HepG2 (cell line): ENCODE measurements at regions not wholly inside any gene's neighbourhood (a gene's known extent, or its start where the extent isn't known, plus 50 kb on each side); places are given as distances from the start of the nearest gene placed in this dataset.

Source experiments
- ATAC-seq: fragments of 200-7000 bp; cut with Tn5 transposase; 3 replicates; pipeline ENCODE4 v1.9.1; 2020; ENCODE audit warnings: mild to moderate bottlenecking, moderate library complexity
- BruUV-seq: library from RNA; stranded (reverse); fragments of 400-500 nt; replicated peaks from 2 replicates; lab custom pipeline; 2021; lab: Mats Ljungman, UMichigan
- CTCF ChIA-PET: fragments of 300-600 bp; formaldehyde crosslinking; extraction: SDS; loops from one replicate; lab custom pipeline; 2021; ENCODE audit warnings: low total read pairs, inconsistent platforms, low intra/inter-chr PET ratio; lab: Yijun Ruan, JAX
- POLR2A ChIA-PET: fragments of 350-600 bp; sonication (Branson Sonifier 250); formaldehyde crosslinking; loops from one replicate; lab custom pipeline; 2020; ENCODE audit warnings: antibody characterized with exemption, inconsistent platforms; lab: Yijun Ruan, JAX
- DNase-seq: peaks from one replicate; pipeline ENCODE4 v3.0.0-alpha.2; 2015; ENCODE audit warnings: low spot score
- FAIRE-seq: peaks from 3 replicates; lab custom pipeline; 2011; peaks lifted over from hg19 to GRCh38; lab: Jason Lieb, UNC
- H2AFZ ChIP-seq: one replicate; pipeline ENCODE4 v1.6.1; 2011; ENCODE audit warnings: low read length, inconsistent platforms
- H3K27ac ChIP-seq: fragments of 300-600 bp; 3 replicates; pipeline ENCODE4 v1.8.0; 2011; ENCODE audit warnings: mixed run types, mild to moderate bottlenecking, mixed read lengths, low read length, inconsistent platforms; ENCODE audit not compliant: insufficient read depth; ENCODE audit errors: extremely low read length
- H3K27me3 ChIP-seq, 2 experiments: fragments of 200-600 bp in 1 of 2; 2 replicates in 1 of 2; 3 replicates in 1 of 2; pipeline versions ENCODE4 v1.6.0 to v1.8.0; 2011; ENCODE audit warnings: low read length in 2 of 2, mild to moderate bottlenecking in 2 of 2, moderate library complexity in 2 of 2, inconsistent platforms in 1 of 2; ENCODE audit not compliant: insufficient read depth in 2 of 2, control insufficient read depth in 1 of 2
- H3K36me3 ChIP-seq, 2 experiments: fragments of 200-600 bp in 1 of 2; replicated peaks in 1 of 2; 2 replicates in 1 of 2; 3 replicates in 1 of 2; pipeline versions ENCODE4 v1.5.1 to v1.8.0; 2011; ENCODE audit warnings: low read length in 2 of 2, inconsistent platforms in 1 of 2; ENCODE audit not compliant: insufficient read depth in 2 of 2, control insufficient read depth in 1 of 2
- H3K4me1 ChIP-seq: 2 replicates; pipeline ENCODE4 v1.5.1; 2012; ENCODE audit warnings: low read length, inconsistent platforms; ENCODE audit not compliant: insufficient read depth
- H3K4me2 ChIP-seq: 2 replicates; pipeline ENCODE4 v1.6.0; 2011; ENCODE audit warnings: low read depth, low read length, inconsistent platforms
- H3K4me3 ChIP-seq, 3 experiments: fragments of 200-600 bp in 1 of 3; sonication (generic), shearing (Covaris generic) in 1 of 3; replicated peaks in 1 of 3; 2 replicates each; pipeline ENCODE4 v1.5.1; 2011 to 2016; ENCODE audit warnings: low read length in 3 of 3, inconsistent platforms in 2 of 3, low read depth in 2 of 3, mild to moderate bottlenecking in 2 of 3, control low read depth in 1 of 3, mixed read lengths in 1 of 3; ENCODE audit not compliant: insufficient read depth in 1 of 3
- H3K79me2 ChIP-seq: one replicate; pipeline ENCODE4 v1.6.1; 2011; ENCODE audit warnings: low read length, inconsistent platforms; ENCODE audit not compliant: insufficient read depth
- H3K9ac ChIP-seq: 2 replicates; pipeline ENCODE4 v1.6.0; 2011; ENCODE audit warnings: mild to moderate bottlenecking, low read depth, low read length, inconsistent platforms; ENCODE audit not compliant: insufficient read depth
- H3K9me3 ChIP-seq: 2 replicates; pipeline ENCODE4 v1.5.1; 2012; ENCODE audit warnings: mild to moderate bottlenecking, low read length
- H4K20me1 ChIP-seq: 2 replicates; pipeline ENCODE4 v1.6.0; 2011; ENCODE audit warnings: inconsistent platforms, mild to moderate bottlenecking, low read length, moderate library complexity; ENCODE audit not compliant: insufficient read depth
- KDM6A ChIP-seq: IDR thresholded peaks from 2 replicates; pipeline ENCODE4 v1.6.1; 2016; ENCODE audit warnings: low read depth
- ZFP82 ChIP-seq: sonication (generic); formaldehyde crosslinking; IDR thresholded peaks from 2 replicates; pipeline ENCODE4 v1.5.1; 2020; ENCODE audit warnings: mild to moderate bottlenecking, missing genetic modification reagents, borderline replicate concordance
- ZNF282 ChIP-seq: fragments of 450-650 bp; IDR thresholded peaks from 2 replicates; pipeline ENCODE4 v1.6.1; 2018; ENCODE audit not compliant: partially characterized antibody
- ZNF3 ChIP-seq: IDR thresholded peaks from 2 replicates; pipeline ENCODE4 v1.7.0; 2017; ENCODE audit warnings: inconsistent platforms
- ZNF670 ChIP-seq: sonication (generic); formaldehyde crosslinking; IDR thresholded peaks from 2 replicates; pipeline ENCODE4 v1.8.0; 2022; ENCODE audit warnings: mild to moderate bottlenecking, missing genetic modification reagents, borderline replicate concordance
- WGBS: methylation state at CpG from one replicate; pipeline ENCODE4 v1.1.6; 2017; ENCODE audit warnings: low lambda C conversion rate; 5-methylcytosine and 5-hydroxymethylcytosine counted together
- in situ Hi-C: cut with HindIII; loops from 2 replicates; pipeline ENCODE4 v1.10.0; 2017; ENCODE audit warnings: low pct_unique_long_range_greater_than_20kb; ENCODE audit not compliant: extremely low pct_ligation_motif_present
- intact Hi-C: fragments of 100-400 bp; cut with micrococcal nuclease; formaldehyde crosslinking; loops from one replicate; pipeline ENCODE4 v1.10.0; 2022; ENCODE audit not compliant: unreplicated experiment
- TF ChIP-seq, protein P1 (sequence below): sonication (generic); formaldehyde crosslinking; IDR thresholded peaks from 2 replicates; pipeline ENCODE4 v1.4.0; 2020; ENCODE audit warnings: mild to moderate bottlenecking, missing genetic modification reagents, borderline replicate concordance
- TF ChIP-seq, protein P2 (sequence below): sonication (generic); formaldehyde crosslinking; IDR thresholded peaks from 2 replicates; pipeline ENCODE4 v1.8.1; 2023; ENCODE audit warnings: missing genetic modification reagents, mild to moderate bottlenecking, borderline replicate concordance
- TF ChIP-seq, protein P3 (sequence below): sonication (generic); formaldehyde crosslinking; IDR thresholded peaks from 2 replicates; pipeline ENCODE4 v1.5.0; 2020; ENCODE audit warnings: mild to moderate bottlenecking, missing genetic modification reagents, borderline replicate concordance
- TF ChIP-seq, protein P4 (sequence below): sonication (generic); formaldehyde crosslinking; IDR thresholded peaks from 2 replicates; pipeline ENCODE4 v1.5.1; 2020; ENCODE audit warnings: missing genetic modification reagents, mild to moderate bottlenecking, borderline replicate concordance

DNA sequence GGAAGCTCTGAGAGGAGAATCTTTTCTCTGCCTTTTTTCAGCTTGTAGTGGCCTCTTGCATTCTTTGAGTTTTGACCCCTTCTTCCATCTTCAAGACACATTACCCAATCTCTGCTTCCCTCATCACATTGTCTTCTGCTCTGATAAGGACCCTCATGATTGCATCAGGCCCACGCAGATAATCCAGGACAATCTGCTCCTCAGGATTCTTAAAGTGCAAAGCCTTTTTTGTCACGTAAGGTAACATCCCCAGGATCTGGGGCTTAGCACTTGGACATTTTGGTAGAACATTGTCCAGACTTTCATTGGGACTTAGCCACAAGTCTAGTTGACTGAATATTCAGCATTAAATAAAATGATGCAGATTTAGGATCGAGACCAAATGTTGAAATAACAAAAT lies 521.2 kb downstream of the RMST start:
- Histone ChIP-seq H4K20me1 (no peaks in the 10 kb centered on the region), H3K27me3 (no peaks in the 10 kb centered on the region), H3K79me2 (no peaks in the 10 kb centered on the region), H3K4me2 (no peak overlapping the region), H3K27ac (no peak overlapping the region), H2AFZ (no peak overlapping the region), H3K4me3 (no peak overlapping the region), H3K9me3 (no peaks in the 10 kb centered on the region), H3K4me1 (no peaks in the 10 kb centered on the region), H3K9ac (no peak overlapping the region), H3K36me3 (no peaks in the 10 kb centered on the region)
- intact Hi-C loops (no loop called here), in situ Hi-C loops (no loop called here)
- no TSS peak for BruUV-seq
- POLR2A ChIA-PET = no interaction called here
- ATAC-seq = no peak
- FAIRE-seq = no peak
- 6% methylated on average over 3 of the region's 3 CpGs for WGBS
- DNase-seq = no peak
- CTCF ChIA-PET = no interaction called here
- TF ChIP-seq, protein P1, sequence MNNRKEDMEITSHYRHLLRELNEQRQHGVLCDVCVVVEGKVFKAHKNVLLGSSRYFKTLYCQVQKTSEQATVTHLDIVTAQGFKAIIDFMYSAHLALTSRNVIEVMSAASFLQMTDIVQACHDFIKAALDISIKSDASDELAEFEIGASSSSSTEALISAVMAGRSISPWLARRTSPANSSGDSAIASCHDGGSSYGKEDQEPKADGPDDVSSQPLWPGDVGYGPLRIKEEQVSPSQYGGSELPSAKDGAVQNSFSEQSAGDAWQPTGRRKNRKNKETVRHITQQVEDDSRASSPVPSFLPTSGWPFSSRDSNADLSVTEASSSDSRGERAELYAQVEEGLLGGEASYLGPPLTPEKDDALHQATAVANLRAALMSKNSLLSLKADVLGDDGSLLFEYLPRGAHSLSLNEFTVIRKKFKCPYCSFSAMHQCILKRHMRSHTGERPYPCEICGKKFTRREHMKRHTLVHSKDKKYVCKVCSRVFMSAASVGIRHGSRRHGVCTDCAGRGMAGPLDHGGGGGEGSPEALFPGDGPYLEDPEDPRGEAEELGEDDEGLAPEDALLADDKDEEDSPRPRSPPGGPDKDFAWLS (CRISPR knock-in tag) = no peak
- no peak for TF ChIP-seq ZFP82 (CRISPR knock-in tag)
- TF ChIP-seq, protein P2, sequence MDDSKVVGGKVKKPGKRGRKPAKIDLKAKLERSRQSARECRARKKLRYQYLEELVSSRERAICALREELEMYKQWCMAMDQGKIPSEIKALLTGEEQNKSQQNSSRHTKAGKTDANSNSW = no peak
- no peak for TF ChIP-seq ZNF670 (CRISPR knock-in tag)
- TF ChIP-seq, protein P3, sequence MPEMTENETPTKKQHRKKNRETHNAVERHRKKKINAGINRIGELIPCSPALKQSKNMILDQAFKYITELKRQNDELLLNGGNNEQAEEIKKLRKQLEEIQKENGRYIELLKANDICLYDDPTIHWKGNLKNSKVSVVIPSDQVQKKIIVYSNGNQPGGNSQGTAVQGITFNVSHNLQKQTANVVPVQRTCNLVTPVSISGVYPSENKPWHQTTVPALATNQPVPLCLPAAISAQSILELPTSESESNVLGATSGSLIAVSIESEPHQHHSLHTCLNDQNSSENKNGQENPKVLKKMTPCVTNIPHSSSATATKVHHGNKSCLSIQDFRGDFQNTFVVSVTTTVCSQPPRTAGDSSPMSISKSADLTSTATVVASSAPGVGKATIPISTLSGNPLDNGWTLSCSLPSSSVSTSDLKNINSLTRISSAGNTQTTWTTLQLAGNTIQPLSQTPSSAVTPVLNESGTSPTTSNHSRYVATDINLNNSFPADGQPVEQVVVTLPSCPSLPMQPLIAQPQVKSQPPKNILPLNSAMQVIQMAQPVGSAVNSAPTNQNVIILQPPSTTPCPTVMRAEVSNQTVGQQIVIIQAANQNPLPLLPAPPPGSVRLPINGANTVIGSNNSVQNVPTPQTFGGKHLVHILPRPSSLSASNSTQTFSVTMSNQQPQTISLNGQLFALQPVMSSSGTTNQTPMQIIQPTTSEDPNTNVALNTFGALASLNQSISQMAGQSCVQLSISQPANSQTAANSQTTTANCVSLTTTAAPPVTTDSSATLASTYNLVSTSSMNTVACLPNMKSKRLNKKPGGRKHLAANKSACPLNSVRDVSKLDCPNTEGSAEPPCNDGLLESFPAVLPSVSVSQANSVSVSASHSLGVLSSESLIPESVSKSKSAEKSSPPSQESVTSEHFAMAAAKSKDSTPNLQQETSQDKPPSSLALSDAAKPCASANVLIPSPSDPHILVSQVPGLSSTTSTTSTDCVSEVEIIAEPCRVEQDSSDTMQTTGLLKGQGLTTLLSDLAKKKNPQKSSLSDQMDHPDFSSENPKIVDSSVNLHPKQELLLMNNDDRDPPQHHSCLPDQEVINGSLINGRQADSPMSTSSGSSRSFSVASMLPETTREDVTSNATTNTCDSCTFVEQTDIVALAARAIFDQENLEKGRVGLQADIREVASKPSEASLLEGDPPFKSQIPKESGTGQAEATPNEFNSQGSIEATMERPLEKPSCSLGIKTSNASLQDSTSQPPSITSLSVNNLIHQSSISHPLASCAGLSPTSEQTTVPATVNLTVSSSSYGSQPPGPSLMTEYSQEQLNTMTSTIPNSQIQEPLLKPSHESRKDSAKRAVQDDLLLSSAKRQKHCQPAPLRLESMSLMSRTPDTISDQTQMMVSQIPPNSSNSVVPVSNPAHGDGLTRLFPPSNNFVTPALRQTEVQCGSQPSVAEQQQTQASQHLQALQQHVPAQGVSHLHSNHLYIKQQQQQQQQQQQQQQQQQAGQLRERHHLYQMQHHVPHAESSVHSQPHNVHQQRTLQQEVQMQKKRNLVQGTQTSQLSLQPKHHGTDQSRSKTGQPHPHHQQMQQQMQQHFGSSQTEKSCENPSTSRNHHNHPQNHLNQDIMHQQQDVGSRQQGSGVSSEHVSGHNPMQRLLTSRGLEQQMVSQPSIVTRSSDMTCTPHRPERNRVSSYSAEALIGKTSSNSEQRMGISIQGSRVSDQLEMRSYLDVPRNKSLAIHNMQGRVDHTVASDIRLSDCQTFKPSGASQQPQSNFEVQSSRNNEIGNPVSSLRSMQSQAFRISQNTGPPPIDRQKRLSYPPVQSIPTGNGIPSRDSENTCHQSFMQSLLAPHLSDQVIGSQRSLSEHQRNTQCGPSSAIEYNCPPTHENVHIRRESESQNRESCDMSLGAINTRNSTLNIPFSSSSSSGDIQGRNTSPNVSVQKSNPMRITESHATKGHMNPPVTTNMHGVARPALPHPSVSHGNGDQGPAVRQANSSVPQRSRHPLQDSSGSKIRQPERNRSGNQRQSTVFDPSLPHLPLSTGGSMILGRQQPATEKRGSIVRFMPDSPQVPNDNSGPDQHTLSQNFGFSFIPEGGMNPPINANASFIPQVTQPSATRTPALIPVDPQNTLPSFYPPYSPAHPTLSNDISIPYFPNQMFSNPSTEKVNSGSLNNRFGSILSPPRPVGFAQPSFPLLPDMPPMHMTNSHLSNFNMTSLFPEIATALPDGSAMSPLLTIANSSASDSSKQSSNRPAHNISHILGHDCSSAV (CRISPR knock-in tag) = no peak
- no peak for TF ChIP-seq ZNF3
- TF ChIP-seq ZNF282 = no peak
- TF ChIP-seq, protein P4, sequence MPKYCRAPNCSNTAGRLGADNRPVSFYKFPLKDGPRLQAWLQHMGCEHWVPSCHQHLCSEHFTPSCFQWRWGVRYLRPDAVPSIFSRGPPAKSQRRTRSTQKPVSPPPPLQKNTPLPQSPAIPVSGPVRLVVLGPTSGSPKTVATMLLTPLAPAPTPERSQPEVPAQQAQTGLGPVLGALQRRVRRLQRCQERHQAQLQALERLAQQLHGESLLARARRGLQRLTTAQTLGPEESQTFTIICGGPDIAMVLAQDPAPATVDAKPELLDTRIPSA = no peak
- no peak for TF ChIP-seq KDM6A (CRISPR knock-in tag)
